Natural killer cell treated with Interleukin-12 subunit alpha and Interleukin-12 subunit beta and Interleukin-15 and Interleukin-18, amount 100 ng/mL, for 72 hours (primary cell): ENCODE measurements at regions not wholly inside any gene's neighbourhood (a gene's known extent, or its start where the extent isn't known, plus 50 kb on each side); places are given as distances from the start of the nearest gene placed in this dataset.

Source experiments
- ATAC-seq, 2 donors: fragments of 150-1000 bp; cut with Tn5 transposase in 1 of 2; sonication (Bioruptor Pico), chemical (Tn5 transposase) in 1 of 2; 2 replicates each; pipeline ENCODE4 v1.10.0; 2021
- DNase-seq: peaks from one replicate; pipeline ENCODE4 v3.0.0; 2022; ENCODE audit warnings: low spot score
- H3K27ac Mint-ChIP-seq, 2 donors: 1 replicate in 1 of 2; 2 replicates in 1 of 2; pipeline ENCODE4 v1.8.0; 2022; ENCODE audit warnings: mixed read lengths in 2 of 2, mild to moderate bottlenecking in 1 of 2, moderate library complexity in 1 of 2
- H3K27me3 Mint-ChIP-seq, 2 donors: 1 replicate in 1 of 2; 2 replicates in 1 of 2; pipeline ENCODE4 v1.8.0; 2022; ENCODE audit warnings: mixed read lengths in 2 of 2
- H3K36me3 Mint-ChIP-seq: one replicate; pipeline ENCODE4 v1.8.0; 2022; ENCODE audit warnings: mixed read lengths
- H3K4me1 Mint-ChIP-seq, 2 donors: 1 replicate in 1 of 2; 2 replicates in 1 of 2; pipeline ENCODE4 v1.8.0; 2022; ENCODE audit warnings: low read depth in 2 of 2, mixed read lengths in 2 of 2, mild to moderate bottlenecking in 1 of 2
- H3K4me3 Mint-ChIP-seq: one replicate; pipeline ENCODE4 v1.8.0; 2022; ENCODE audit warnings: mixed read lengths
- H3K9me3 Mint-ChIP-seq: 2 replicates; pipeline ENCODE4 v1.8.0; 2022; ENCODE audit warnings: mixed read lengths

DNA sequence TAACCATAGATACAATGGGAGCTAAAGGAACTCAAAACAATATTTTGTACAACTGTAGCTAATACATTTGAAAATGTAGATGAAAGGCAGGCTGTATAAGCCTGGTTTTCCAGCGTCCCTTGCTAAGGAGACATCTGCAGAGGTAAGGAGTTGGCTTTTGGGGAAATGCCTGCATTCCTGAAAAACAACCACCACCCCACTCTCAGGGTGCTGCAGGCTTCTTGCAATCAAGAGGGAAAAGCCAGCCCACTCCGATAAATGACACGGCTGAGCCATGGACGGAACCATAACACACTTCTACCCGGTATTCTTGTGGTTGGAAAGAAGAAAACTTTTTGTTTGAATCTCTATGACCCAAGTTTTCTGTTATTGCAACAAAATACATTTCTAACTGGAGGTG is 200.3 kb downstream of the TEX36 start:
- ATAC-seq = no peak
- no peaks in the 10 kb centered on the region for H3K36me3 Mint-ChIP-seq
- H3K4me3 Mint-ChIP-seq = no peak overlapping the region
- DNase-seq = no peak
- H3K4me1 Mint-ChIP-seq = no peaks in the 10 kb centered on the region
- H3K27me3 Mint-ChIP-seq = peaks cover 26 to 64% of the 10 kb centered on the region in 2 donors
- H3K27ac Mint-ChIP-seq = no peak overlapping the region
- no peaks in the 10 kb centered on the region for H3K9me3 Mint-ChIP-seq

DNA sequence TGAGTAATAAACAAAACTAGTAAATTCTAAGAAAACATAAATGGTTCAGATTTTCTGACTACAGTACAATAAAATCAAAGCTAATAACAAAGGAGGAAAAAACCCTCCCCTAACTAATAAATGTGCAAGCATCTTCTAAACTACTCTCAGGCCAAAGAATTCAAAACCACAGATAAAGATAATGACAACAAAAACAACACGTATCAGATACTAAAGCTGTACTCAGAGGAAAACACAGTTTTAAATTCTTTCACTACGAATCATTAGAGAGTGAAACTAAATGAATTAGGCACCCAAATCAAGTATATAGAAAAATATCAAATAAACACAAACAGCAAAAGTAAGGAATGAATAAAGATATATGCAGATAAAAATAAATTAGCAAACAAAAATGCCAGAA is 200.9 kb downstream of the TEX36 start:
- H3K27me3 Mint-ChIP-seq = peaks cover 24 to 61% of the 10 kb centered on the region in 2 donors
- H3K4me1 Mint-ChIP-seq = no peaks in the 10 kb centered on the region
- no peaks in the 10 kb centered on the region for H3K36me3 Mint-ChIP-seq
- H3K9me3 Mint-ChIP-seq = no peaks in the 10 kb centered on the region
- no peak for ATAC-seq
- no peak overlapping the region for H3K4me3 Mint-ChIP-seq
- H3K27ac Mint-ChIP-seq = no peak overlapping the region
- no peak for DNase-seq

DNA sequence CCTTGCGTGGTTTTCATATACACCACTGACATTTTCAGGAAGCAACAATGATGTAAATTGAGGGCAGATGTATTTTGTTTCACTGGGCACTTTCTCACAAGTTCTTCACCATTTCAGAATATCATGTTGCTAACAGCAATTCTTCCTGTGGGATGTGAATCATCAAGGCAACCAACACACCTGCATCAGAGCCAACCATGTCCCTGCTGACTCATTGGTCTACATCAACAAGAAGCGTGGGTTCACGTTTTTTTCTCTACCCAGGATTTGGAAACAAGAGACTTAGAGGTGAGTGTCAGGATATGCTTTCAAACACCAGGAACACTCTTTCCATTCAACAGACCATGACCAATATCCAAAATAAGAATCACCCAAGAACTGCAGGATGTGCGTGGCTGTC is 203.9 kb downstream of the TEX36 start:
- no peak for ATAC-seq

DNA sequence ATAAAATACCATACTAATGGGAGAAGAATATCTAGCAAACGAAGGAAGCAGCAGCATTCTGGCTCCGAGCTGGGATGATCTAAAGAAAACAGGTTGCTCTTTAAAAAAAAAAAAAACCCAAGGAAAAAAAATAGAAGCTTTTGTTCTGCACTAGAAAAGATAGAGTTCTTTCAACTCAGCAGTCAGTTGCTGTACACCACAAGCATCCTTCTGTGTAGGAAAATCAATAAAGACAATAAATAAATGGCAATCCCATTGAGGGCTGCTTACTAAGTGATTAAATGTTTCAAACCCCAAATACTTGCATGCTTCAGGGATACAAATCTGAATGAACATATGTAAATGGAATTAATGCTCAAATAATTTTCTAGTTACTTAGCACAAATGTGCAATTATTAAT is 207.1 kb downstream of the TEX36 start:
- no peak for ATAC-seq
- H3K9me3 Mint-ChIP-seq = no peaks in the 10 kb centered on the region
- H3K27me3 Mint-ChIP-seq = peaks cover 19 to 66% of the 10 kb centered on the region in 2 donors
- DNase-seq = no peak
- no peaks in the 10 kb centered on the region for H3K36me3 Mint-ChIP-seq
- no peak overlapping the region for H3K27ac Mint-ChIP-seq
- H3K4me3 Mint-ChIP-seq = no peak overlapping the region
- no peaks in the 10 kb centered on the region for H3K4me1 Mint-ChIP-seq

More for the DNA sequence above, 203.9 kb downstream of the TEX36 start:
- Mint-ChIP-seq H3K27ac (no peak overlapping the region), H3K4me3 (no peak overlapping the region), H3K27me3 (peaks cover 25 to 64% of the 10 kb centered on the region in 2 donors), H3K36me3 (no peaks in the 10 kb centered on the region), H3K9me3 (no peaks in the 10 kb centered on the region), H3K4me1 (no peaks in the 10 kb centered on the region)
- DNase-seq = no peak

DNA sequence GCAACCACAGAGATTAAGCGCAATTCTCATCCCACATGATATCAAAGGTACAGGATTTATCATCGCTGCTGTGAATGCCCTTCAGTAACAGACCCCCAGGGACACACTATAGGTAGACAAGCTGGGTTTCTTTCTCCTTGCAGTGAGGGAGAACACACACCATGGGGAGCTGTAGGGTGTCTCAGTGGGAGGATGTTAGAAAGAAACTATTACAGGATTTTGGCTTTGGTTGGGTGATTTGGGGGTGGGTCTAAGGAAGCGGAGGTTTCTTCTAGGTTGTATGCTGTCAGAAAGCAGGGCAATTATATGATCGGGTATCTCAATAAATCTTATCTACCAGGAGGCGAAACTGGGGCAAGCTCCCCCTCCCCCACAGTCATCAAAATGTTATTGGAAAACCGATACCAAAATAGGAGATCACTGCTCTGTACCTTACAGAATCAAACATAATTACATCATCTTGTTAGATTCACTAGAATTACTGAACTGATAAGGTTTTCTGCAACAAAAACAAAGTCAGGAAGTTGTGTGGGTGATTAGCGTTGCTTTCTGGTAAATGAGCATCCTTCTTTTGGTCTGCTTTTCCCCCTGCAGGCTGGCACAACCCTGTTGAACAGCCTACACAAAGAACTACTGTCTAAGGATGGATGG is 209.7 kb downstream of the TEX36 start:
- Mint-ChIP-seq H3K9me3 (no peaks in the 10 kb centered on the region), H3K27ac (no peak overlapping the region), H3K36me3 (no peaks in the 10 kb centered on the region), H3K27me3 (peaks cover 22 to 57% of the 10 kb centered on the region in 2 donors), H3K4me1 (no peaks in the 10 kb centered on the region), H3K4me3 (no peak overlapping the region)
- DNase-seq (no peak), ATAC-seq (no peak)

DNA sequence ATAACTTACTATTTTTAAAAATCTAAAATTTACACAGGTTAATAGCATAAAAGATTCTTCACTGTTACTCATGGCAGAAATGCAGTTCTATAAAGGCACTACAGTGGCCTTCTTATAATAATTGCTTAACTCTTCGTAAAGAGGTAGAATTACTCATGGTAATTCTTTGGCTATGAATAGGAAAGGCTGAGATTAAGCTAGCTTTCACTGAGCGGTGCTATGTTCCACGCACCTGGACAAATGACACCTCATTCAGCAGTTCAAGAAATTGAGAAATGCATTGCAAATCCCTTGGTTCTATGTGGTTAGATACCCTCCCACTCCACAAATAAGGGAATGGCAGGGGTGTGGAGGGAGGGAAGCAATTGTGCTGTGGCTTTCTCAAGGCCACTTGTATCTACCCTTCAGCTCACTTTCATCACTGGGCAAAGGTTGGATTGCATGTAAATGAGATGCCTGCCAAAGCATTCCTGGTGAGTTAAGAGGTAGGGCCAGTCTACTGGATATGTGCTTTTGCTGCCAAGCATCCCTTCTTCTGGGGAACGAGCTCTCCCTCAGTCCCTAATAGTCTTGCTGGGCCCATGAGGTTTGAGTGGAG is 210.9 kb downstream of the TEX36 start:
- H3K36me3 Mint-ChIP-seq = no peaks in the 10 kb centered on the region
- no peak overlapping the region for H3K4me3 Mint-ChIP-seq
- no peak for ATAC-seq
- no peak for DNase-seq
- no peak overlapping the region for H3K27ac Mint-ChIP-seq
- no peaks in the 10 kb centered on the region for H3K9me3 Mint-ChIP-seq
- no peaks in the 10 kb centered on the region for H3K4me1 Mint-ChIP-seq
- peaks cover 28 to 66% of the 10 kb centered on the region in 2 donors for H3K27me3 Mint-ChIP-seq

DNA sequence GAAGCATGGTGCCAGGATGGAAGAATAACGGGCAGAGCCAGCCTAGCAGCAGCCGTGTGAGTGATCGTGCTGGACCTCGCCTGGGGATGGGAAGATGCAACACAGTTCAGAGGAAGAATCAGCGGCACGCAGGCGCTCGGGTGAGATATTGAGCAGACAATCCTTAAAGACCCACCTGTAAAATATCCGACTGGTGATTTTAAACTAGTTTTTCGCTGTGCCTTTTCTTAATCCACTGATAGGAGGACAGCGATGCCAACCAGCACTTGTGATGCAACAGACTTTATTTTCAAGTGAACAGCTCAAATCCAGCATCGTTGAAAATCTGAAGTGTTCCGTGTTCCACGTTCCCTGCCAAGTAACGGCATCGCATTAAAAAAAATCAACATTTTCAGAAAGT is 214.7 kb downstream of the TEX36 start:
- no peaks in the 10 kb centered on the region for H3K36me3 Mint-ChIP-seq
- peaks cover 28 to 65% of the 10 kb centered on the region in 2 donors for H3K27me3 Mint-ChIP-seq
- H3K4me3 Mint-ChIP-seq = no peak overlapping the region
- no peaks in the 10 kb centered on the region for H3K4me1 Mint-ChIP-seq
- ATAC-seq = no peak
- DNase-seq = no peak
- no peak overlapping the region for H3K27ac Mint-ChIP-seq
- no peaks in the 10 kb centered on the region for H3K9me3 Mint-ChIP-seq

DNA sequence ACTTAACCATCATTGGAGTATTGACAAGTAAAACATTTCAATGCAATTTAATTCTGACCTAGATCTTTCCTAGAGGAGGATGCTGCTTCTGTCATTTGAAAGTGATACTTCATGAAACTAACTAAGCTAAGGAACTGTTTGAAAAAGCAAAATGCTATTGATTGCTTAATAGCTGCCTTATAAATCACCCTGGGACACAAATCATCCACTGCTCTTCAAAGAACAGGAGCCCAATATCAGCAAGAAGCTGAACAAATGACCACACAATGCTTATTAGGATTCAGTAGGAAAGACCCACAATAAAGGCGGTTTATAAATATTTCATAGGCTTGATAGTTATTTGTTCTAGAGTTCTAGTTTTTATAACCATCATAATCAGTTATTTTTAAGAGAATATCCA is 216.3 kb downstream of the TEX36 start:
- H3K36me3 Mint-ChIP-seq = no peaks in the 10 kb centered on the region
- ATAC-seq = no peak

DNA sequence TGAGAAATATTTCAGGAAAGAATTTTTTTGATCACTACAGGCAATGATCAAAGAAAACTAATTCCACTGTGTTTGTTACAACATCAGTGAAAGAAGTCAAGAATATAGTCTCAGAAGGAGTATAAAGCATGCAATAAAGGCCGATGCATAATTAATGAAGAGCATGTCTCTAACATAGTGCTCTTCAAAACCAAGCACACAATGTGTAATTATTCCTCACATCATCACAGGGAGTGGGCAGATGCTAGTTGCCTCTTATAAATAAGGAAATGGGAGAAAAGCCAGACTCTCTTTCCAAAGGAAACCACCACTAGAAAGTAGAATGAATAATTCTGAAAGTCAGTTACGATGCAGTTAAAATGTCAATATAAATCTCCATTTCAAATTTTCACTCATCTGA is 220.1 kb downstream of the TEX36 start:
- H3K27ac Mint-ChIP-seq = no peak overlapping the region
- DNase-seq = no peak
- no peaks in the 10 kb centered on the region for H3K9me3 Mint-ChIP-seq
- no peaks in the 10 kb centered on the region for H3K36me3 Mint-ChIP-seq
- ATAC-seq = no peak
- no peaks in the 10 kb centered on the region for H3K4me1 Mint-ChIP-seq
- H3K27me3 Mint-ChIP-seq = peaks cover 16 to 49% of the 10 kb centered on the region in 2 donors
- H3K4me3 Mint-ChIP-seq = no peak overlapping the region

More for the DNA sequence above, 216.3 kb downstream of the TEX36 start:
- H3K27me3 Mint-ChIP-seq = peaks cover 23 to 63% of the 10 kb centered on the region in 2 donors
- no peak for DNase-seq
- no peak overlapping the region for H3K4me3 Mint-ChIP-seq
- H3K27ac Mint-ChIP-seq = no peak overlapping the region
- H3K9me3 Mint-ChIP-seq = no peaks in the 10 kb centered on the region
- no peaks in the 10 kb centered on the region for H3K4me1 Mint-ChIP-seq

DNA sequence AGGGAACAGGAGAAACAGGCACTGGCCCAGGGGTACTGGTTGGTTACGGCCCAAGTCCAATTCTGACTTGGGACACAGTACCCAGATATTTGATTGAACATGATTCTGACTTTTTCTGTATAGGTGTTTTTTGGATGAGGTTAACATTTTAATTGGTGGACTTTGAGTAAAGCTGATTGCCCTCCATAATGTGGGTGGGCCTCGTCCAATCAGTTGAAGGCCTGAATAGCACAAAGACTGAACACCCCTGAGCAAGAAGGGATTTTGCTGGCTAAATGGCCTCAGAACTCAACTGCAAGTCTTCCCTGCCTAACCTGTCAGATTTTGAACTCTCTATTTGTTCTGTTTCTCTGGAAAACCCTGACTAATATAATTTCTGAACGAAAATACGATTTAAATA is 222.6 kb downstream of the TEX36 start:
- H3K27ac Mint-ChIP-seq = no peak overlapping the region
- H3K4me1 Mint-ChIP-seq = no peaks in the 10 kb centered on the region
- ATAC-seq (no peak), DNase-seq (no peak)
- H3K4me3 Mint-ChIP-seq = no peak overlapping the region
- peaks cover 11 to 32% of the 10 kb centered on the region in 2 donors for H3K27me3 Mint-ChIP-seq
- no peaks in the 10 kb centered on the region for H3K9me3 Mint-ChIP-seq
- H3K36me3 Mint-ChIP-seq = no peaks in the 10 kb centered on the region

DNA sequence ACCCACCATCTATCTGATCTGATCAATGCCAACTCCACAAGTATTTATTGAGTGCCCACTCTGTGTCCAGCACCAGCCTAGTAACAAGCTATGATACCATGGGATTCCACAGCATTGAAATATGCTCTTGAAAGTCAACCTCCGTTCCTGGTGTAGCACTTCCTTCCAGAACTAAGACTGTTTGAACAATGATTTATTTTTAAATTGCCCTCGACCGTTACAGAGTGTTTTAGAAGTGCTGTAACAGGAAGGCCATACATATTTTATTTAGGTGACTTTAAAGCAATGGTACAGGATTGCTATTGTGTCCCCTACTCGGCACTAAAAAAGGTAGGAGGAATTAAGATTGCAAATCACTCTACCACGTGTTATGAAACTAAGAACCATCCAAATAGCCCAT is 225.6 kb downstream of the TEX36 start:
- ATAC-seq (no peak), DNase-seq (no peak)
- Mint-ChIP-seq H3K27me3 (peaks cover 19 to 30% of the 10 kb centered on the region in 2 donors), H3K4me1 (no peaks in the 10 kb centered on the region), H3K4me3 (no peak overlapping the region), H3K27ac (no peak overlapping the region), H3K36me3 (no peaks in the 10 kb centered on the region), H3K9me3 (no peaks in the 10 kb centered on the region)

DNA sequence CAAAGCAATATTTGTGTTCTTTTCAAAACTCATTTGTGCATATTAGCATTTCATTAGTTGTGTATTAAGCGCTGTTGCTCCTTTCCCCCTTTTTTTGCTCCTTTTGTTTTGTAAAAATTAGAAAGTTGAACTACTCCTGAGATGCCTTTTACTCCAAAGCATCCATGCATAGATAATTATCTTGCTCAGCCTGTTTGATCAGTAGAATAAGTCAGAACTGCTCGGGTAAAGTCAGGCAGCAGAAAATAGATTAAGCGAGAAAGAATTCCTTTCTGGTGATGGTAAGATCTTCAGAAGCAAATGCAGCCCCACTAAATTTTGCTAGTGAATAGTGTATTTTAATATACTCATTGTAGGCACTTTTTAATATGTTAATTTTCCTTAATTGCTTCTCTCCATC is 227.1 kb downstream of the TEX36 start:
- Mint-ChIP-seq H3K27ac (no peak overlapping the region), H3K4me1 (no peaks in the 10 kb centered on the region), H3K27me3 (peaks cover 22 to 41% of the 10 kb centered on the region in 2 donors), H3K9me3 (no peaks in the 10 kb centered on the region), H3K36me3 (no peaks in the 10 kb centered on the region), H3K4me3 (no peak overlapping the region)
- ATAC-seq (no peak), DNase-seq (no peak)

DNA sequence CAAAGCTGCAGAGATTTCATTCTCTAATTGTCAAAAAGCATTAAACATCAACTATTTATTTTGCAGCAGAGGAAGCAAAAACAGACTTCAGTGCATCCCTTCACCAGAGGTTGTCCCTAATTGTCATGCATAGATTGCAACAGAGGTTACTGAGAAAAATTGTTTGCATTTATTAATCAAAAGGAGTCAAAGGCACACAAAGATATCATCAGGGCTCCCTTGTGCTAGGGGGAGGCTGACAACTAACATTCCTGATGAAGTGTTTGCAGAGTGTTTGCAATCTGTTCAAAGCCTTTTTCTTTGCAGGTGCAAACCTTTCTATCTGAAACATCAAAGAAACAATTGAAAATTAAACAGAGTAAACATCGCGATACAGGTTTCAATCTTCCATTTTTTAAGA is 227.5 kb downstream of the TEX36 start:
- ATAC-seq = no peak

DNA sequence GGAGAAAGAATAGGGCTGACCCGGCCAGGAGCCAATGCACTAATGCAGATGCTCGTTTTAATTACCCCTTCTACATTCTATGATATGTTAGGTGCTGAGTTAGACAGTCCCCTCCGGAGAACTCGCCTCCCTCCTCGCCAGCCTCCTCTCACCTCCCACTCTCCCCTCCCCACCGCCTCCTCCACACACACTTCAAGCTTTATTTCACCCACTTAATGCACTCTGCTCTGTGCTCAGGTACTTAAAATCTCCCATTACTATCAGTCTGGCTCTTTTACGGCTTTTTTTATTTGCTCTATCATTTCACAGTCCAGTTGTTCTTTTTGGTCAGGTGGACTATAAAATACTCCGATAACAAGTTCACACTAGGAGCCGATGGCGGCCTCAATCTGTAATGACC is 231.6 kb downstream of the TEX36 start:
- H3K4me1 Mint-ChIP-seq = peaks cover 0 to 2% of the 10 kb centered on the region in 2 donors
- DNase-seq = no peak
- no peak overlapping the region for H3K4me3 Mint-ChIP-seq
- ATAC-seq = no peak
- no peaks in the 10 kb centered on the region for H3K36me3 Mint-ChIP-seq
- H3K9me3 Mint-ChIP-seq = no peaks in the 10 kb centered on the region
- peaks cover 16 to 34% of the 10 kb centered on the region in 2 donors for H3K27me3 Mint-ChIP-seq
- H3K27ac Mint-ChIP-seq = no peak overlapping the region

More for the DNA sequence above, 227.5 kb downstream of the TEX36 start:
- Mint-ChIP-seq H3K4me1 (no peaks in the 10 kb centered on the region), H3K9me3 (no peaks in the 10 kb centered on the region), H3K27me3 (peaks cover 22 to 41% of the 10 kb centered on the region in 2 donors), H3K4me3 (no peak overlapping the region), H3K27ac (no peak overlapping the region), H3K36me3 (no peaks in the 10 kb centered on the region)
- DNase-seq = no peak

DNA sequence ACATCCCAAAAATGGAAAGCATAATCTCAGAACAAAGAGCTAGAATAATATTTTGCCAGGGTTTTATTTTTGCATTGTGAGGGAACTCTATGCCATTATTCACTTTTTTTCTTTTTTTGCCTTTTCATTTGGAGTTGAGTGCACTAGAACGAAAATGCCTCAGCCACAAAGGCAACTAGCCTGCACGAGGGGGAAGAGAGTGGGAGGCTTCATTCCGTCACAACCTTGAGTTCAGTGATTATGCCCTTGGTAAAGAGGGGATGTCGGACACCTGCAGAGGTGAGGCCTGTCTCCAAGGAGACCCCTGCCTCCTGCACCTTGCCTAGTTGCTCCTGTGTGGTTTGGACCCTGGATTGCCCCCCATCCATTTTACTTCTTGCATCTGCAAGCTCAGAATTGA is 232.7 kb downstream of the TEX36 start:
- Mint-ChIP-seq H3K27ac (no peak overlapping the region), H3K4me3 (no peak overlapping the region), H3K9me3 (no peaks in the 10 kb centered on the region), H3K4me1 (peaks cover 0 to 2% of the 10 kb centered on the region in 2 donors), H3K27me3 (peaks cover 15 to 34% of the 10 kb centered on the region in 2 donors), H3K36me3 (no peaks in the 10 kb centered on the region)
- DNase-seq (no peak), ATAC-seq (no peak)
